Omental fat pad (tissue), 3 donors: ENCODE measurements at regions not wholly inside any gene's neighbourhood (a gene's known extent, or its start where the extent isn't known, plus 50 kb on each side); places are given as distances from the start of the nearest gene placed in this dataset.

Experiments
- ATAC-seq: fragments of 150-250 bp; one replicate; pipeline ENCODE4 v1.9.1; 2016; ENCODE audit warnings: mild to moderate bottlenecking, moderate library complexity; ENCODE audit not compliant: low FRiP score
- DNase-seq: peaks from one replicate; pipeline ENCODE4 v3.0.0-alpha.2; 2019; ENCODE audit warnings: low spot score
- TF ChIP-seq, protein P1 (sequence below), 3 donors: fragments of 450-650 bp; IDR thresholded peaks; one replicate each; pipeline ENCODE4 v1.5.1; 2016 to 2017; ENCODE audit warnings: antibody characterized with exemption in 3 of 3, mild to moderate bottlenecking in 3 of 3, moderate library complexity in 2 of 3

DNA sequence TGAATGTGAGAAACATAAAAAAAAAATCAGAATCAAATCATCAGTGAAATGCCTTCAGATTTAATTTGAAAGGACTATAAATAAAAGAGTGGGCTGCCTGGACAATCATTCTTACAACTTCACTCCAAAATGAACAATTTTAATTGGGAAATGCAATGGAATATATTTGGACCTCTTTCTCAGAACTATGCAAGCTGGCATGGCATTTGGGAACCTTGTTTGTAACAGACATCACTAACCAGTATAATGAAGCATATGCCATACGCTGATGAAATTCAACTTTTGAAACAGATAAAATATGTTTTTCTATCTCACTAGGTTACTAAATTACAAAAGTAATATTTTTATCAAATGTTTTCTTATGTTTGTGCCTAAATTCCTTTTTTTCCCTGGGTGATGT lies 64.2 kb upstream of the FAM216B start:
- DNase-seq = no peak
- TF ChIP-seq, protein P1, sequence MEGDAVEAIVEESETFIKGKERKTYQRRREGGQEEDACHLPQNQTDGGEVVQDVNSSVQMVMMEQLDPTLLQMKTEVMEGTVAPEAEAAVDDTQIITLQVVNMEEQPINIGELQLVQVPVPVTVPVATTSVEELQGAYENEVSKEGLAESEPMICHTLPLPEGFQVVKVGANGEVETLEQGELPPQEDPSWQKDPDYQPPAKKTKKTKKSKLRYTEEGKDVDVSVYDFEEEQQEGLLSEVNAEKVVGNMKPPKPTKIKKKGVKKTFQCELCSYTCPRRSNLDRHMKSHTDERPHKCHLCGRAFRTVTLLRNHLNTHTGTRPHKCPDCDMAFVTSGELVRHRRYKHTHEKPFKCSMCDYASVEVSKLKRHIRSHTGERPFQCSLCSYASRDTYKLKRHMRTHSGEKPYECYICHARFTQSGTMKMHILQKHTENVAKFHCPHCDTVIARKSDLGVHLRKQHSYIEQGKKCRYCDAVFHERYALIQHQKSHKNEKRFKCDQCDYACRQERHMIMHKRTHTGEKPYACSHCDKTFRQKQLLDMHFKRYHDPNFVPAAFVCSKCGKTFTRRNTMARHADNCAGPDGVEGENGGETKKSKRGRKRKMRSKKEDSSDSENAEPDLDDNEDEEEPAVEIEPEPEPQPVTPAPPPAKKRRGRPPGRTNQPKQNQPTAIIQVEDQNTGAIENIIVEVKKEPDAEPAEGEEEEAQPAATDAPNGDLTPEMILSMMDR (IDR thresholded peaks at IDR 0.05) = no peak
- ATAC-seq = no peak

DNA sequence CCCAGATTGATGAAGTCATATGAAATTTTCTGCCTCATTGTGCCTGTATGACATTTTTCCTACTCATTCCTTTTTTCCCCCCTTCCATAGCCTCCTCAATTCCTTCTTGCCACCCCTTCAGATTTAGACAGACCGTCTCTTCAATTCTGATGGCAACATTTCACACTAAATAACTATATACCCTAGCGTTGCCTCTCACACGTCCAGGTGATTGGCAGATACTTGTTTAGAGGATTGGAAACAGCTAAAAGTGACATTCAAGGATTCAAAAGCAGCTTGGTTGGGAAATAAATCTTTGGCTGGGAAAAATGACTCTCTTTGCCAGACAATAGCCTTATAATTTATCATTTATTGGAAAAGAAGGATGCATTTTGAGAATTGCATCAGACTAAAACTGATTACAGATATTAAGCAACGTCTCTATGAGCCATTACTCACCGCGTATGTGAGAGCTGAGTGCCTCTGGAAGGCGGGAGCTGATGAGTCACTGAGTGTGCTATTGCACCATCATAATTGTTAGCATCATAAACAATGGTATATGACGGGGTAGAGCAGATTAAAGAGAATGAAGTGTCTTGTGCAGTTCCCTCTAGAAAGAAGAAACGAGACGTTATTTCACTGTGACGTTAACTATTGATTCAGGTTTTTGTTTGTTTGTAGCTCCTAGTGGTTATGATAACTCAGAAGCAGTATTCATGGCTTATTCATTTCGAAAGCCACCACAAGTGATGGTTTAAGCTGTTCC lies 61.1 kb upstream of the FAM216B start:
- DNase-seq (peak; percentile 39), ATAC-seq (peak; percentile 98)
- TF ChIP-seq, protein P1 (IDR thresholded peaks at IDR 0.05) = no peak

DNA sequence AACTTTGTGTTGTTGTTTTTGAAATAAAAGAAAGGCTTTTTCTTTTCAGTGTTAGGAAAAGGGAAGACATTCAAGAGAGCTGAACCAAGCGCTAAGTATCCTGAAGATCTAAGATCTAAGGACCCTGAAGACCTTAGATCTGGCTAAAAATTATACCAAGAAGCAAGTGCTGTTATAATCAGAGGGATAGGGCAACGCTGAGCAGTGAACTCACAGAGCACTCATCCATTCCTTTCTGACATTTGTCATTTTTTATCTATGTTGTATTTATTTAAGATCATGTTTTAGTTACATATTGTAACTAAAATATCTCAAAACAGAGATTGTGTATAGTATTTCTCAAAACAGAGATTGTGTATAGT lies 60.5 kb upstream of the FAM216B start:
- TF ChIP-seq, protein P1 (IDR thresholded peaks at IDR 0.05) = no peak
- ATAC-seq = no peak
- no peak for DNase-seq

DNA sequence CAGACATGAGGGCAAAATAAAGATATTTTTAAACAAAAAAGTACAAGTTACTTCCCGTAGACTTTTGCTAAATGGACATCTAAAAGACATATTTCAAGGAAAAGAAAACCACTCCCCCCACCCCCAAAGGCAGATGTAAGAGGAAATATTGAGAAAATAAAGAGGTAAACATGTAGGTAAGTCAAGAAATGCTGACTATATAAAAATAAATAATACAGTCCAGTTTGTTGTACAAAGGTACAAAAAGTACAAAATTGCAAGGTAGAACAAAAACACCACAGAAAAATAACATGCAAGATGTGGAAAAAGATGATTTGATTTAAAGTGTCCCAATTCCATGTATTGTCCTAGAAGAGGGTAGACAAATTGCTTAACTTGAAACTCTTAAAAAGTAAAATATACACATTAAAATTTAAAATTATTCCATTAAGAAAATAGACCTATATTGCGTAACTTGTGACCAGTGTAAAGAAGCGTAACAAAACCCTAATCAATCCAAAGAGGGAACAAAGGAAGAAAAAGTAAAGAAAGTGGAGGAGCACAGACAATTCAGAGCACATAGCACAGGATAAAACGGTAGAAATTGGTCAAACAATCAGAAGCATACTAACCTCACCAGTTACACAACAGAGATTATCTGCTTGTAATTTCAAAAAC lies 58.4 kb upstream of the FAM216B start:
- no peak for ATAC-seq
- DNase-seq = no peak
- TF ChIP-seq, protein P1 (IDR thresholded peaks at IDR 0.05) = no peak

DNA sequence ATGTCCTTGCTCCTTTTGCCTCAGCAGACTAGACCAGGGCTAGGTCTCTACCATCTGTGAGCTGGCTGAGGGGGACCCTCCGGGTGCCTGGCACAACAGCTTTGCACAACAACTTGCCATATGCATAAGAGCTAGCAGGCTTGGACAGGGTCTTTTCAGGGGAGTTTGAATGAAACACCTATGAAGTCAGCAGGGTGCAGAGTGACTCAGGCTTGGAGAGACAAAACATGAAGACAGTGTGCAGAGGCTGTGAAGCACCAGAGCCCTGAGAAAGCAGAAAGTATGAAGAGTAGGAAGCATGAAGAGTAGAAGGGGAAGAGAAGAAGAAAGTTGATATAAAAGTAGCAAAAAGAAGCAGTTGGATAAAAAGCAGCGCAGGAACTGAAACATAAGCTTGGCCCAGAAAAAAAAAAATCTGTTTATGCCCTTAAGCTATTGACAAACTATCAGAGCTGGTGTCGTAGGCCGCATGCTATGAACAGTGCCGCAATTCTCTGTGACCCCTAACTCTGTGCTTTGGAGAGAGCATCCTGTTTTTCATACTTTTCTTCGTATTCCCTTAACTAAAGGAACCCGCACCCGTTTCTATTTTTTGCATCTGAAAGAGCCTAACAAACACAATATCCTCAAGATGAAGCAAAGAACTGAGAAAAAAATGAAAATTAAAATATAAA lies 52.7 kb upstream of the FAM216B start:
- ATAC-seq = no peak
- TF ChIP-seq, protein P1 (IDR thresholded peaks at IDR 0.05) = no peak
- DNase-seq = no peak

DNA sequence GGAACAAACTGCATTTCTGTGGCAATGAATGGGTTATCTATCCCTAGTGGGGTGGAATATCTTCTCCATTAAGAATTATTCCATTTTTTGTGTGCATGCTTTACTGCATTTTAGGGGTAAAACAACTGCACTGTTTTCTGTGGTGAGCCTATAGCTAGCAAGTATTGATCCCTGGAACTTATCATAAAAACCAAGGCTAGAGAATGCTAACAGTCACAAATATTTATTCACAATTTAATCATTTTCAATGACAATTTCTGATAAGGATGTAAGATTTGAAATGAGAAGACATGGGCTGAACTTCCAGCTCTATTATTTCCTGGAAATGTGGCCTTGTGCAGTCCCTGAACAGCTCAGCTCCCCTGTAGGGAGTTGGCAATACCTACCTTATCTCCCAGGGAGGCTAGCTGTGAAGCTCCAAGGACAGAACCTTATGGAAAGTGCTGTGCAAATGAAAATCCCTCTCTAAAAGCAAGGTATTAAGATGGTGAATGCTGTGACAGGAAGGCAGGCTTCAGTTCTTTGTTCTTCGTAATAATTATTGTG lies 51.5 kb upstream of the FAM216B start:
- TF ChIP-seq, protein P1 (IDR thresholded peaks at IDR 0.05) = no peak
- ATAC-seq = no peak
- no peak for DNase-seq
